HT1080 (cell line): ENCODE measurements at regions not wholly inside any gene's neighbourhood (a gene's known extent, or its start where the extent isn't known, plus 50 kb on each side); places are given as distances from the start of the nearest gene placed in this dataset.
"Not testable (repeated sequence)": the region's sequence is repeated elsewhere in the genome, so short reads cannot be mapped to it uniquely, and the experiment has no call there.

Experiments used
- DNase-seq: peaks from one replicate; pipeline ENCODE4 v3.0.0-alpha.2; 2015; ENCODE audit warnings: low read depth

- DNase-seq, result not testable (repeated sequence)
Measured at GRCh38 chr4:27075603-27076002, 215.0 kb downstream of the STIM2 start.

GRCh38 chr4:27078934-27079455 lies 218.4 kb downstream of the STIM2 start:
- DNase-seq, result no peak

GRCh38 chr4:27081675-27082586 lies 221.3 kb downstream of the STIM2 start:
- DNase-seq, result no peak

GRCh38 chr4:27082776-27083175 lies 222.1 kb downstream of the STIM2 start:
- DNase-seq, result no peak

DNA sequence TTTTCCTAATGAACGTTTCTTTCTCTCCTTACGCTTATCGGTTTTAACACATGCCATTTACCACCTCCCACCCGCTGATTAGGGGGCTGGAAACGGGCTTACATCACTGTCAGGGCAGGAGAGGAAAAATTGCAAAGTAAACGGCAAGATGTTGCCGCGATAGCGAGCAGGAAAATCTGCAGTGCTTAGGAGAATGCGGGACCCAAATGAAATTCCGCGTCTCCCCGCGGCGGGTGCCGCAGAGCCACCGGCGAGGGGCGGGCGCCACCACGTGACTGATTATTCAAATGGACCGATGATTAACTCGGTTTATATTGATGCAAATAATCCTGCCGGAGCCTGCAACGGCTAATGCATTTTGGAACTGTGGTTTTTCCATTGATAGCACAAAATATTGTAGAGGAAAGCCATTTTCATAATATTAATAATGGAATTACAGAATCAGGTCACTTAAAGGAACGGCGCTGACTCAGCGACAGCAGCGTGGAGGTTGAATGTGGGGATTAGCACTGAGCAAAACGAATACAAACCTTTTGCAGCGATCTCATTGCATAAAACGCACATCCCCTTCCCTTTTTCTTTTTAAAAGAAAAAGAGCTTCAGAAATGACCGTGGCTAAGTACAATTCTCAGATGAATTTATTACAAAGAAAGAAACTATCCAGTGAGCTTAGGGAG lies 224.2 kb downstream of the STIM2 start:
- peak; percentile 4 for DNase-seq

DNA sequence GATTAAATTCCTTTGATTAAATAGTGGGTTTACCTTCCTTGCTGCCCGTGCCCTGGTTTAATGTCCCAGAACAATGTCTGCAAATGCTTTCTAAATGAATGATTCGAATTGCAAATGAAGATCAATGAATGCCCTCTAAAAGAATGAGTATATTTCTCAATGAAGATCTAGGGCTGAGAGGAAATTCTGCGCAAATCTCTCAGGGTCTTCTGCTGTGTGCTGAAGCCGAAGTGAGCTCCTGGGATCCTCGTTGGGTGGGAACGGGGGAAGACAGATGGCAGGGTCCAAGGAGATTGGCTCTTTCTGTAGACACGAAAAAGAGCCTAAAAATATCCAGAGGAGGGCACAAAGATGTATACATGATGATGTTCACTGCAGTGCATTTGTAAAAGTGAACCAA lies 224.8 kb downstream of the STIM2 start:
- no peak for DNase-seq

- DNase-seq, result no peak
Measured at GRCh38 chr4:27087306-27088045, 226.8 kb downstream of the STIM2 start.

DNA sequence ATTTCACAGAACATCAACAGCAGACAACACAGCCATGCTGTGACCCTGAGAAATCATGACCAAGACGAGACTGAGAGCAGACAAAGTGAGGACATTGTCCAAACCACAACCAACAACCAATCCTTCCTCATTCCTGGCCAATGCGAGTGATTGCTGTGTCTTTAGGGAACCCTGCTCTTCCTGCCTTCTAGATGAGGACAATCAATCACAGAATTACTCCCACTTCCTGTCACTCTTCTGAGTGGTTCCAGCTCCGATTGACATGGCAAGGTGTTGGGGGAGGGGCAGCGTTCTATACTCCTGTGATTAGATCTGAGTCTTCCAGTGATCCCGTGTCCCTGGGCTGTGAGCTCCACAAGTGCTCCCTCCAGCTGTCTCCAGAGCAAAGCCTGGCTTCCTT lies 227.8 kb downstream of the STIM2 start:
- no peak for DNase-seq

DNA sequence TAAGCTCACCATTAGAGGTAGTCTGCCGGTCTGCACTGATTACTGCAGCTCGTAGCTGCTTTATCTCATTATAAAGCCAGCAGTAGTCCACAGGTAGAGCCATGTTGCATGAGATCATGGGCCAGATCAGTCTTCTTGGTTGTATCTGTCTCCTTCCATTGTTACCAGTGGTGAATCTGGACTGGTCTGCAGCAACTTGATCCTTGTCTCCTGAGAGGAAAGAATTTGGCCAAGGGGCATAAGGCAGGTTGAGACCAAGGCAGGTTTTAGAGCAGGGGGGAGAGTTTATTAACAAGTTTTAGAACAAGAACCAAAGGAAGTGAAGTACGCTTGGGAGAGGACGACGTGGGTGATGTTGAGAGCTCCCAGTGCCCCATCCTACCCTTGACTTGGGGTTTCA lies 228.5 kb downstream of the STIM2 start:
- DNase-seq, result no peak

DNA sequence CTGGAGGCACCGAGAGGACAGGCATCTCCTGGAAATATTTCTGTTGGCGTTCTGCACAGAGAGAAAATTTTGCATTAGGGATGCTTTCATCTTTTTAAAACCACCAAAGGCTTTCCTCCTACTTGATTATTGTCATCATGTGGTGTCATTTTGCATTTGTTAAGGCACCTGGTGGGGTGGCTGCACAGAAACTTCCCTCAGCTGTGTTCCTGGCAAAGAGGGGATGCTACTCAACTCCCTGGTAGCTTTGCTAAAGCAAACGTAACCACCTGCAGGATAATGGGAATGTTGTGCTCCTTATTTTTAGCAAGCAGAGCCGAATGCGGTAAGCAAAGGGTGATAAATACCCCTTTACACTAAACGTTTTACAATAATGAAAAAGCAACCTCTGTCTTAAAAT lies 229.8 kb downstream of the STIM2 start:
- no peak for DNase-seq

DNA sequence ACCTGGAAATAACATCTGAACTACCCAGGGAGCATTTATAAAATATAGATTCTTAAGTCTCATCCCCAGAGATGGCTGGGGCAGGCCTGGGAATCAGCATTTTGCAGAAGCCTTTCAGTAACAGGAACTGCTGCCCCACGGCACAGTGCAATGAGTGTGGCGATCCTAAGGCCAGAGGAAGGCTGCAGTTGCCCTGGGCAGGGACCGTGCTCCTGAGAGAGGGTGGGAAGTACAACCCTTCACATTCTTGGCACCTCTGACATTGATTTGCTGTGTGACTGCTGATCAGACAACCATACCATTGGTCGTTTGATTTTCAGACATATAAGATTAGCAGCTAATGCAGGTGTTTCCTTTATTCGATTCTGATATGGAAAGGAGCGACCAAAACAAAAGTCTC lies 233.6 kb downstream of the STIM2 start:
- DNase-seq, result no peak

- no peak for DNase-seq
Measured at GRCh38 chr4:27094783-27095182, 234.1 kb downstream of the STIM2 start.

DNA sequence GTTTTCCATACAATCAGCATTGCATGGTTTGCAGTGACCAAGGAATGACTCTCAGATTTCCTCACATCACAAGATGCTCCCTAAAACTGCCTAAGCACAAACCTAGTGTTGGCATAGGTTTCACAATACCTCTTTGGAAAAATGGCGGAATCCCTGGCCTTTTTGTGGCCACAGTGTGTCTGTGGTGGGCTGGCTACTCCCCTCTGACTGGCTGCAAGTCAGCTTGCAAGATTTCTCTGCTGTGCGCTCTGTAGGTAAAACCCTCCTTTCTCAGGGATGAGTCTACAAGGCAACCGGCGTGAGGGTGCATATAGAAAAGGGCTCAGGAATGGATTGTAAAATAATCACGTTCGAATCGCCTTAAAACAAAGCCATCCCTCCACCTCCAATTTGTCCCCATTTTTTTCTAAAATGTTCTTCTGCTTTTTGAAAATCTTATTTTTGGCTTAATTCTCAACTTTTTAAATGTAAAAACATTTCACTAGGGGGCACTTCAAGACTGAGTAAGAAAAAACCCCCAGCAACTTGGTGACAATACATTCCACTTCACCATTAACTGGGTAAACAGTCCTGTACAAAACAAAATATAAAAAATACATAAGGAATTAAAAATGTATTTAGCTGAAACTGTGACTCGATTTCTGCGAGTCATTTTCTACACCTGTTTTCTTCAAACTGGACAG lies 235.6 kb downstream of the STIM2 start:
- no peak for DNase-seq

DNA sequence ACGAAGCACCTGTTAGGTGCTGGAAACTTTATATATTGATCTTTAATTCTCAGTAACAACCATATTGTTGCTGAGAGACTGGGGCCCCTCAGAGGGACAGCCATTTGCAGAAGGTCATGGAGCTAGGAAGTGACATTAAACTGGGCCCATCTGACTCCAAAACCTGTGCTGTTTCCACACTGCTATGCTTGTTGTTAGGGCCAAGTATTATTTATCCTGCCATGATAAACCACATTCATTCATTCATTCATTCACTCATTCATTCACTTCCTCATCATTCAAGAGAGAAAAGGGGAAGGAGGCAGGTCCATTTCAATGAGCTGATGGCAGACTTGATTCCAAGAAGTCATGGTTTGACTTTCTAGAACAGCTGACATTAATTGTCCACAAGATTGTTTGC lies 237.4 kb downstream of the STIM2 start:
- no peak for DNase-seq

GRCh38 chr4:27100713-27101112 lies 240.1 kb downstream of the STIM2 start:
- DNase-seq, result no peak

DNA sequence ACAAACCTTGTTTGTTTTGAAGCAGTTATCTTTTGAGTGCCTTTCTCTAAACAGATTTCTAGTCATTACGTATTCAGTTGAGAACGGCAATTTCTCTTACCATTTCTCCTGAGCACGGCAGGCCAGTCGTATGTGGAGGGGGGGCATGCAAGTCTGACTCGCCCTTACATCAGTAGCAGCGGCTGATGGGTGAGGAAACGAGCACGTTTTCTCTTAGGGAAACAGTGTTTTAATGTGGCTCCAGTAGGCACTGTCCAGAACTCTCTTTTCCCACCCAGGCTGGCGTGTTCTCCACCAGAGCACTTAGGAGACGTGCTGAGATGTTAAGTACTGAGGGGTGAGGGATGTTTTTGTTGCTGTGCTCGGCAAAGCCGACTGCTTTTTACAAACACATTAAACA lies 240.5 kb downstream of the STIM2 start:
- no peak for DNase-seq

DNA sequence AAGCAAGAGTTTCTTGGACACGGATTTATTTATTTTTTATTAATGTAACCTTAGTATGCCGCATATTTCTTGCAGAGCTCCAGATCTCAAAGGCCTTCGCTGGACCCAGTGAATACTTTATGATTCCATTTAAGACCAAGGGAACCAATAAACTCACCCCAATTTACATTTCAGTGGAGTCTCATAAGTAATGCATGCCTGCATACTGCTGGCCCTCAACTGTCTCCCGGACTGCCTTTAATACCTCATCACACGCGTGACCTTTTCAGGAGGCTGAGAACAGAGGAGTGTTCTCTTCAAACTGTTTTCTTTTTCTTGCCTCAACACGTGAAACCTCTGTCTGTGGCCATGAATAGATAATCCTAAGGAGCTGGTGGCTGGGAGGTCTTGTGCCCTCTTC lies 240.9 kb downstream of the STIM2 start:
- DNase-seq, result no peak

GRCh38 chr4:27111627-27112026 lies 251.0 kb downstream of the STIM2 start:
- no peak for DNase-seq

- no peak for DNase-seq
Measured at GRCh38 chr4:27112587-27112986, 251.9 kb downstream of the STIM2 start.

DNA sequence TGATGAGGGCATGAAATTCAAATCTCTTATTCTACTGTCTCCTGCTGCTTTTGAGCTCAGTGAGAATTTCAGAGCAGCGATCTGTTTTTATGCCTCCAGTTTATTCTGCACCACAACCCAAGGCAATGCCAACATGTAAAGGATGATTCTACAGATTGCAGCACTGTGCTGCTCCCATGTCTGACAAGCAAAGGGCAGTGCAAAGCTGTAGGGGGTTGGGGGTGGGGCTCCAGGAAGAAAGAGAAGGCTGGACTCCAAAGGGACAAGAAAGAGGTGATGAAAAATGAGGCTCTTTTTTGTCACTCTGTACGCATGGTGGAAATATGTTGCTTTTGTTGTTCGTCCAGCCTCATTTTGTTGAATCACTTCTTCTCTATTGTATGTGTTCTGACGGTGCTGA lies 254.6 kb downstream of the STIM2 start:
- DNase-seq, result no peak

GRCh38 chr4:27117453-27117852 lies 256.8 kb downstream of the STIM2 start:
- DNase-seq, result no peak
